OCI-LY7 (cell line): ENCODE measurements at regions not wholly inside any gene's neighbourhood (a gene's known extent, or its start where the extent isn't known, plus 50 kb on each side); places are given as distances from the start of the nearest gene placed in this dataset.

Experiments
- BruUV-seq: library from RNA; stranded (reverse); fragments of 400-500 nt; replicated peaks from 2 replicates; lab custom pipeline; 2021; lab: Mats Ljungman, UMichigan
- CTCF ChIA-PET: fragments of 300-600 bp; sonication (Branson Sonifier 250); formaldehyde crosslinking; loops from one replicate; lab custom pipeline; 2022; ENCODE audit warnings: antibody characterized with exemption; ENCODE audit not compliant: unreplicated experiment; lab: Charles Lee
- POLR2A ChIA-PET: fragments of 300-600 bp; sonication (Branson Sonifier 250); formaldehyde crosslinking; loops from one replicate; lab custom pipeline; 2022; ENCODE audit warnings: antibody characterized with exemption; lab: Charles Lee
- DNase-seq: peaks from one replicate; pipeline ENCODE4 v3.0.0-alpha.2; 2015; ENCODE audit warnings: low spot score
- H2AFZ ChIP-seq: fragments of 200-600 bp; sonication (generic), shearing (Covaris generic); 2 replicates; pipeline ENCODE4 v1.6.1; 2014; ENCODE audit warnings: mild to moderate bottlenecking, antibody characterized with exemption, low read length, moderate library complexity
- H3K27ac ChIP-seq: fragments of 200-600 bp; sonication (generic); 2 replicates; pipeline ENCODE4 v1.5.1; 2014; ENCODE audit warnings: mixed run types, low read depth, mild to moderate bottlenecking, moderate library complexity, low read length, inconsistent platforms; ENCODE audit not compliant: poor library complexity, severe bottlenecking
- H3K36me3 ChIP-seq: fragments of 200-600 bp; sonication (generic); 2 replicates; pipeline ENCODE4 v1.6.1; 2014; ENCODE audit warnings: mild to moderate bottlenecking, antibody characterized with exemption, low read length, moderate library complexity, mixed read lengths; ENCODE audit not compliant: insufficient read depth
- H3K4me1 ChIP-seq: fragments of 200-600 bp; sonication (generic); 2 replicates; pipeline ENCODE4 v1.5.1; 2014; ENCODE audit warnings: mild to moderate bottlenecking, low read length; ENCODE audit not compliant: insufficient read depth, poor library complexity, severe bottlenecking
- H3K4me2 ChIP-seq: fragments of 200-600 bp; sonication (generic); 2 replicates; pipeline ENCODE4 v1.6.1; 2014; ENCODE audit warnings: mild to moderate bottlenecking, low read length
- H3K4me3 ChIP-seq: fragments of 200-600 bp; sonication (generic); 2 replicates; pipeline ENCODE4 v1.5.1; 2014; ENCODE audit warnings: mild to moderate bottlenecking, low read depth, low read length; ENCODE audit not compliant: poor library complexity, severe bottlenecking
- H3K79me2 ChIP-seq: fragments of 200-600 bp; sonication (generic); 2 replicates; pipeline ENCODE4 v1.6.1; 2016; ENCODE audit warnings: low read depth, mild to moderate bottlenecking, low read length, moderate library complexity, mixed read lengths; ENCODE audit not compliant: insufficient read depth
- H3K9me2 ChIP-seq: fragments of 200-600 bp; sonication (generic); 2 replicates; pipeline ENCODE4 v1.6.1; 2016; ENCODE audit warnings: mild to moderate bottlenecking, low read length, mixed read lengths; ENCODE audit not compliant: insufficient read depth
- H3K9me3 ChIP-seq: fragments of 200-600 bp; sonication (generic); 2 replicates; pipeline ENCODE4 v1.6.1; 2014; ENCODE audit warnings: mild to moderate bottlenecking, mixed run types, low read length, mixed read lengths
- H4K20me1 ChIP-seq: fragments of 200-600 bp; sonication (generic); 2 replicates; pipeline ENCODE4 v1.6.1; 2014; ENCODE audit warnings: mild to moderate bottlenecking, antibody characterized with exemption, low read length, moderate library complexity, mixed read lengths; ENCODE audit not compliant: insufficient read depth
- CTCF ChIP-seq: fragments of 200-600 bp; sonication (generic); conservative IDR thresholded peaks from 2 replicates; pipeline ENCODE4 v1.5.1; 2014; ENCODE audit warnings: mild to moderate bottlenecking, antibody characterized with exemption, low read length, moderate library complexity, mixed read lengths
- EZH2phosphoT487 ChIP-seq: fragments of 200-600 bp; sonication (generic); IDR thresholded peaks from 2 replicates; pipeline ENCODE4 v1.6.1; 2018; ENCODE audit warnings: low read depth, borderline replicate concordance, mild to moderate bottlenecking, mixed run types, antibody characterized with exemption, low read length, moderate library complexity, mixed read lengths
- intact Hi-C: fragments of 100-400 bp; cut with micrococcal nuclease; formaldehyde crosslinking; loops from one replicate; pipeline ENCODE4 v1.10.0; 2022; ENCODE audit not compliant: unreplicated experiment

- CTCF ChIA-PET, result no interaction called here
- Histone ChIP-seq H3K9me3 (no peaks in the 10 kb centered on the region), H3K4me2 (no peak overlapping the region), H3K4me1 (no peaks in the 10 kb centered on the region), H4K20me1 (no peaks in the 10 kb centered on the region), H3K9me2 (no peaks in the 10 kb centered on the region), H3K79me2 (no peaks in the 10 kb centered on the region), H3K4me3 (no peak overlapping the region), H2AFZ (no peak overlapping the region), H3K36me3 (no peaks in the 10 kb centered on the region), H3K27ac (no peak overlapping the region)
- BruUV-seq, result no TSS peak
- DNase-seq, result no peak
- TF ChIP-seq CTCF, result no peak
- no peak for TF ChIP-seq EZH2phosphoT487
- intact Hi-C loops, result no loop called here
- POLR2A ChIA-PET, result no interaction called here
Observed at GRCh38 chr2:140014204-140014546, 1234.0 kb upstream of the NXPH2 start.

- no peak for TF ChIP-seq EZH2phosphoT487
- no peak for TF ChIP-seq CTCF
- Histone ChIP-seq H3K4me1 (no peaks in the 10 kb centered on the region), H3K27ac (no peak overlapping the region), H2AFZ (no peak overlapping the region), H3K36me3 (no peaks in the 10 kb centered on the region), H3K9me3 (no peaks in the 10 kb centered on the region), H3K9me2 (no peaks in the 10 kb centered on the region), H3K4me2 (no peak overlapping the region), H3K79me2 (no peaks in the 10 kb centered on the region), H3K4me3 (no peak overlapping the region), H4K20me1 (no peaks in the 10 kb centered on the region)
- POLR2A ChIA-PET, result no interaction called here
- CTCF ChIA-PET, result no interaction called here
- no peak for DNase-seq
- intact Hi-C loops, result no loop called here
- no TSS peak for BruUV-seq
Observed at GRCh38 chr2:140013545-140014203, 1233.5 kb upstream of the NXPH2 start.

DNA sequence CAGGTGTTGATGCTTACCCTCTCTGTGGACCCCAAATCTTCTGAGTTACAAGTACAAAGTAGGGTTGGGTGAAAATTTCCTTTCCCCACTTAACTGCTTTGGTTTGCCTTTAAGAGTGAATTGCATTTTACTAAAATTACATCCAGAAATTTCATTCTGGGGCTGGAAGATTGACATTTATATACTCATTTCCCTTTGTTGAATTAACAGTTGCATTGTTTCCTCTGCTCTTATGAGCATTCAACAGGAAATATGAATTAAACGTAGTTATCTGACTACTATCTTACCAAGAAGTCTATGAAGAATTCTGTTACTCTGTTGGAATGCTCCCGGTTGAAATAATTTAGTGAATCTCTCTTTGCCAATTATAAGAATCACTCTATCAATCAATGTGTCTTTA lies 1231.1 kb upstream of the NXPH2 start:
- CTCF ChIA-PET, result no interaction called here
- Histone ChIP-seq H2AFZ (no peak overlapping the region), H3K9me3 (no peaks in the 10 kb centered on the region), H3K9me2 (no peaks in the 10 kb centered on the region), H3K4me1 (no peaks in the 10 kb centered on the region), H3K4me2 (no peak overlapping the region), H3K27ac (no peak overlapping the region), H3K79me2 (no peaks in the 10 kb centered on the region), H3K4me3 (no peak overlapping the region), H3K36me3 (no peaks in the 10 kb centered on the region), H4K20me1 (no peaks in the 10 kb centered on the region)
- POLR2A ChIA-PET, result no interaction called here
- intact Hi-C loops, result no loop called here
- TF ChIP-seq EZH2phosphoT487 (no peak), CTCF (no peak)
- BruUV-seq, result no TSS peak
- no peak for DNase-seq
